Hypothalamus (tissue), 51 donors: ENCODE measurements at regions not wholly inside any gene's neighbourhood (a gene's known extent, or its start where the extent isn't known, plus 50 kb on each side); places are given as distances from the start of the nearest gene placed in this dataset.
"Not testable (repeated sequence)": the region's sequence is repeated elsewhere in the genome, so short reads cannot be mapped to it uniquely, and the experiment has no call there.

Experiments used
- DNase-seq, 51 donors: peaks; one replicate each; lab custom pipeline; 2025; lab: John Stamatoyannopoulos, UW

DNA sequence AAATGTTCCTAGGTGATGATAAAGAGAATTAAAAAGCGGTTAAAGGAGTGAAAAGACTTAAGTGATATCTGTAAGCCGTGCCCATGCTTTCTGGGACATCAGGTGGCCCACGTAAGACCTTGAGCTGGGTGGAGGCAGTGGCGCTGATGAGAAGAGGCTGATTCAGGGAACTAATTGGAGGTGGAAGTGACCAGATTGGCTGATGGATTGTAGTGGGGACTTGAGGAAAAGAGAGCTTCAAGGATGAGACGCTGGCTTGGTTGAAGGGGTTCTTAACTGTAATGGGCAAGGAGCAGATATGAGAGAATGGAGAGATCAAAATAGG, 69.1 kb upstream of the EP300 start:
- DNase-seq = no peak

DNA sequence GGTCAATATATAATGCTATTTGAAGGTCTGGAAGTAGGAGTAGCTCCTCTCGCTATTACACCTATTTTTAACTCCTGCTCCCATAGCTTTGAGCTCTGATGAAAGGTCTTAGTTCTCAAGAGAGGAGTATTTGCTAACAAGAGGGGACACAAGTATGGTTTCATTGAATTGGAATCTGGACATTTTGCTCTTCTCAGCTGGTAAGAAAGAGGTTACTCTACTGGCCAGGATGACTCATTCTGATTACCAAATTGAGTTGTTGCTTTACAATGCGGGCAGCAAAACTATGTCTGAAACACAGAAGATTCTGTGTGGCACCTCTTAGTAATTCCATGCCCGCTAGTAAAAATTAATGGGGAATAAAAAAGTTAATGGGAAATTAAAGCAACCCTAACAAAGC, 63.6 kb upstream of the EP300 start:
- DNase-seq = no peak

DNA sequence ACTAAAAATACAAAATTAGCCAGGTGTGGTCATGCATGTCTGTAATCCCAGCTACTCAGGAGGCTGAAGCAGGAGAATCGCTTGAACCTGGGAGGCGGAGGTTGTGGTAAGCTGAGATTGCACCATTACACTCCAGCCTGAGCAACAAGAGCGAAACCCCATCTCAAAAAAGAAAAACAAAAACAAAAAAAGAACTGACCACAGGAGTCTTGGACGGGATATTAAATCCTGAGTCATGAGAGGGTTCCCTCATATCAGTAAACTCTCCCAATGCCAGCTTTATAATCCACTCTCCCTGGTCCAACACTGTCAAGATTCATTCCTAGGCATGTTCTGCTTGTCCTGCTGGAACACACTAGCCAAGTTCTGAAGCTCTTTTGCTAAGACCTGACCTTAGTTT, 61.5 kb upstream of the EP300 start:
- no peak for DNase-seq

DNA sequence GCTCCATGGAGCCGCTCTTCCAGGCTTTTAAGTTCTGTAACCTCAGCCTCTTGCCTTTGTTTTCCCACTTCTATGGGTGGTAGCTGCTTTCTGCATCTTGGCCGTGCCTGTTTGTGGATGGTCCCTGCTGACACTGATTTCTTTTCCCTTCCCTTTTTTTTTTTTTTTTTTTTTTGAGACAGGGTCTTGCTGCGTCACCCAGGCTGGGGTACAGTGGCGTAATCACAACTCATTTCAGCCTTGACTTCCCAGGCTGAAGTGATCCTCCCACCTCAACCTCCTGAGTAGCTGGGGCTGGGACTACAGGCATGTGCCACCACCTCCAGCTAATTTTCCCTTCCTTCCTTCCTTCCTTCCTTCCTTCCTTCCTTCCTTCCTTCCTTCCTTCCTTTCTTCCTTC, 57.7 kb upstream of the EP300 start:
- no peak for DNase-seq

DNA sequence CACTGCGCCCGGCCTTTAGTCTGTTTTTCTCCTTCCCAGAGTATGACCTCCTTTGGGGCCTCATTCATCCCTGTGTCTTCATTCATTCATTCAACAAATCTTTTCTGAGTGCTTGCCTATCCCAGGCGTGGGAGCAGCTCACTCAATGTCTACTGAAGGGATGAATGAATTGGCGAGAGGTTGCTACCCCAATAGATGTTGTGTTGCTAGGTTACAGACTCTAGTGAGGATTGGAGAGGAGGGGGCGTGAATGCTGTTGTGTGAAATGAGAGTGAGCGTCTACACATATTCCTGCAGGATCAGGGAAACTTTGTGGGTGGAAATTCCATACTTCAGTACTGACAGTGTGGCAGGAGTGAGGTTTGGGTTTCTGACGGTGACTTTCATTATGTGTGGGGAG, 55.5 kb upstream of the EP300 start:
- DNase-seq = peak in 1 of 51 donors; percentile 12

DNA sequence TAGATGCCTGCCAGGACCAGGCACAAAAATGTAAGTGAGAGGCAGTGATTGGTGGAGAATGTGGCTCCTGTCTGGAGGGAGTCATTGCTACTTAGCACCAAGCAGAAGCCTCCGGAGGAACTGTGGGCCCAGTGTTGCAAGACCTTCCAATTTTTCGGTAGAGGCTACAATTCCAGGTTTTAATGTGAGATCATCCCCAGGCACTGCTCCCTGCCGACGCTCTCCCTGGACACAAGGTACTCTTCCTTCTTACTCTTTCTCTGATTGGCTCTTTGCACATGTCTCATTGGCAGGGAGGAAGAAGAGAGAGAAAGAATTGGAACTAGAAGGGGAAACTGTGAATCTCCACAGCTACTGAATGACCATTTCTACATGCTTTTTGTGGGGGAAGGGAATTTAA, 53.7 kb upstream of the EP300 start:
- DNase-seq = peak in 1 of 51 donors; percentile 3

DNA sequence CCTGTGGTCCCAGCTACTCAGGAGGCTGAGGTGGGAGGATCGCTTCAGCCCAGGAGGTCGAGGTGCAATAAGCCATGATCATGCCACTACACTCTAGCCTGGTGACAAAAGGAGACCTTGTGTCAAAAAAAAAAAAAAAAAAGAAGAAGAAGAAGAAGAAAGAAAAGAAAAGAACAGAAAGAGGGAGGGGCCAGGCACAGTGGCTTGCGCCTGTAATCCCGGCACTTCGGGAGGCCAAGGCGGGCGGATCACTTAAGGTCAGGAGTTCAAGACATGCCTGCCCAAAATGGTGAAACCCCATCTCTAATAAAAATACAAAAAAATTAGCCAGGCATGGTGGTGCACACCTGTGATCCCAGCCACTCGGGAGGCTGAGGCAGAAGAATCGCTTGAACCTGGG, 52.8 kb upstream of the EP300 start:
- DNase-seq = not testable (repeated sequence)

DNA sequence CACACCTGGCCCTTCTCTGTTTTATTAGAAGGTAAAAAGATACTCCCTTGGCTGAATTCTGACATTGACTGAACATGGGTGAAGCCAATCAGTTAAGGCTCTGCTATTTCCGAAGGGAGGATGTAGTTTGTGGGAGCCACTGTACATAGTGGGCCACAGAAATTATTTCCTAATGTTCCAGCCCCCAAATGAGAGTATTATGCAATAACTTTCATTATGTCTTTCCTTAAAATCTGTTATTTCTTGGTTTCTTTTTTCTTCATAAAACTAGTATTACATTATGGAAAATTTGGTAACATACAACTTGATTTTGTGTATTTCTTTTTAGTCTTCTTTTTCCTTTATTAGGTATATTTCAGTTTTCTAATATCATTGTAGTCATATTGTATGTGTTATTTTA, 51.9 kb upstream of the EP300 start:
- DNase-seq = no peak

DNA sequence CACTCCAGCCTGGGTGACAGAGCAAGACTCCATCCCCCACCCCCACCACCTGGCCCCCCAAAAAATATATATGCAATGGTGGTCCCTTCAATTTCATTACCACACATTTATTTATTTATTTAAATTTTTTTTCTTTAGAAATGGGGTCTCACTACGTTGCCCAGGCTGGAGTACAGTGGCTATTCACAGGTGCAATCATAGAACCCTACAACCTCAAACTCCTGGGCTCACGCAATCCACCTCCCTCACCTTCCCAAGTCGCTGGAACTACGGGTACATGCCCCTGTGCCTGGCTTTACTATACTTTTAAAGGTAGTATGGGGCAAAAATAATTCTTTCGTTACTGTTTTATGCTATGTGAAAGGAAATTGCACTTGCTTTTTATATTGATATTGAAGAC, 50.9 kb upstream of the EP300 start:
- no peak for DNase-seq
